ENCODE measurements at regions not wholly inside any gene's neighbourhood (a gene's known extent, or its start where the extent isn't known, plus 50 kb on each side); places are given as distances from the start of the nearest gene placed in this dataset.

GRCh38 chr12:128178966-128179365 is 88.0 kb upstream of the TMEM132C start:
- Histone ChIP-seq H3K36me3 (no peaks in the 10 kb centered on the region), H3K27ac (no peak overlapping the region), H3K27me3 (replicated peaks) (no peaks in the 10 kb centered on the region), H3K4me1 (replicated peaks) (no peaks in the 10 kb centered on the region), H3K9me3 (replicated peaks) (no peaks in the 10 kb centered on the region), H3K4me3 (no peak overlapping the region)
- DNase-seq (ENCODE audit: low read depth in 1 of 2, low spot score in 2 of 2): no peak

- no peaks in the 10 kb centered on the region for H3K9me3 ChIP-seq (replicated peaks)
- DNase-seq (ENCODE audit: low read depth in 1 of 2, low spot score in 2 of 2): no peak
Observed at GRCh38 chr12:128180166-128180565, 86.8 kb upstream of the TMEM132C start.

GRCh38 chr12:128190052-128190451 is 76.9 kb upstream of the TMEM132C start:
- Histone ChIP-seq H3K9me3 (replicated peaks) (no peaks in the 10 kb centered on the region), H3K27me3 (replicated peaks) (no peaks in the 10 kb centered on the region), H3K4me3 (no peak overlapping the region), H3K27ac (no peak overlapping the region), H3K4me1 (replicated peaks) (no peaks in the 10 kb centered on the region), H3K36me3 (no peaks in the 10 kb centered on the region)
- DNase-seq (ENCODE audit: low read depth in 1 of 2, low spot score in 2 of 2): no peak

More at GRCh38 chr12:128180166-128180565, 86.8 kb upstream of the TMEM132C start:
- Histone ChIP-seq H3K4me1 (replicated peaks) (no peaks in the 10 kb centered on the region), H3K4me3 (no peak overlapping the region), H3K27me3 (replicated peaks) (no peaks in the 10 kb centered on the region), H3K27ac (no peak overlapping the region), H3K36me3 (no peaks in the 10 kb centered on the region)

GRCh38 chr12:128190614-128191013 is 76.4 kb upstream of the TMEM132C start:
- H3K27me3 ChIP-seq (replicated peaks): no peaks in the 10 kb centered on the region
- DNase-seq (ENCODE audit: low read depth in 1 of 2, low spot score in 2 of 2): no peak
- H3K4me1 ChIP-seq (replicated peaks): no peaks in the 10 kb centered on the region
- no peak overlapping the region for H3K4me3 ChIP-seq
- H3K9me3 ChIP-seq (replicated peaks): no peaks in the 10 kb centered on the region
- no peak overlapping the region for H3K27ac ChIP-seq
- no peaks in the 10 kb centered on the region for H3K36me3 ChIP-seq

- no peaks in the 10 kb centered on the region for H3K4me1 ChIP-seq (replicated peaks)
- H3K9me3 ChIP-seq (replicated peaks): no peaks in the 10 kb centered on the region
Observed at GRCh38 chr12:128191380-128191779, 75.6 kb upstream of the TMEM132C start.

GRCh38 chr12:128204711-128205110 is 62.3 kb upstream of the TMEM132C start:
- peaks cover 4% of the 10 kb centered on the region; the same call in 1 of the 2 replicates for H3K9me3 ChIP-seq (replicated peaks)
- no peaks in the 10 kb centered on the region for H3K27me3 ChIP-seq (replicated peaks)
- no peak for DNase-seq (ENCODE audit: low read depth in 1 of 2, low spot score in 2 of 2)
- no peaks in the 10 kb centered on the region for H3K4me1 ChIP-seq (replicated peaks)
- H3K27ac ChIP-seq: no peak overlapping the region
- H3K4me3 ChIP-seq: no peak overlapping the region
- H3K36me3 ChIP-seq: no peaks in the 10 kb centered on the region

More at GRCh38 chr12:128191380-128191779, 75.6 kb upstream of the TMEM132C start:
- no peak for DNase-seq (ENCODE audit: low read depth in 1 of 2, low spot score in 2 of 2)
- H3K36me3 ChIP-seq: no peaks in the 10 kb centered on the region
- H3K27ac ChIP-seq: no peak overlapping the region
- H3K4me3 ChIP-seq: no peak overlapping the region
- H3K27me3 ChIP-seq (replicated peaks): no peaks in the 10 kb centered on the region

- no peaks in the 10 kb centered on the region for H3K27me3 ChIP-seq (replicated peaks)
- no peaks in the 10 kb centered on the region for H3K4me1 ChIP-seq (replicated peaks)
- no peak overlapping the region for H3K4me3 ChIP-seq
- peaks cover 4% of the 10 kb centered on the region; the same call in 1 of the 2 replicates for H3K9me3 ChIP-seq (replicated peaks)
- H3K36me3 ChIP-seq: no peaks in the 10 kb centered on the region
- no peak for DNase-seq (ENCODE audit: low read depth in 1 of 2, low spot score in 2 of 2)
- no peak overlapping the region for H3K27ac ChIP-seq
Observed at GRCh38 chr12:128205145-128205544, 61.8 kb upstream of the TMEM132C start.

- H3K4me3 ChIP-seq: no peak overlapping the region
- no peaks in the 10 kb centered on the region for H3K27me3 ChIP-seq (replicated peaks)
- no peak overlapping the region for H3K27ac ChIP-seq
Observed at GRCh38 chr12:128205758-128206157, 61.2 kb upstream of the TMEM132C start.

More at GRCh38 chr12:128205758-128206157, 61.2 kb upstream of the TMEM132C start:
- H3K36me3 ChIP-seq: no peaks in the 10 kb centered on the region
- no peak for DNase-seq (ENCODE audit: low read depth in 1 of 2, low spot score in 2 of 2)
- no peaks in the 10 kb centered on the region for H3K4me1 ChIP-seq (replicated peaks)
- peaks cover 4% of the 10 kb centered on the region; the same call in 1 of the 2 replicates for H3K9me3 ChIP-seq (replicated peaks)
